ENCODE measurements at regions not wholly inside any gene's neighbourhood (a gene's known extent, or its start where the extent isn't known, plus 50 kb on each side); places are given as distances from the start of the nearest gene placed in this dataset.
A peak's percentile ranks its signal among the peaks of the same experiment; 100 is the strongest.

GRCh38 chr13:107031716-107032115, 463.8 kb upstream of the ARGLU1 start:
- H3K9me3 ChIP-seq = no peaks in the 10 kb centered on the region
- no peak overlapping the region for H3K4me3 ChIP-seq
- no peaks in the 10 kb centered on the region for H3K4me1 ChIP-seq
- no peak overlapping the region for H3K27ac ChIP-seq
- H3K36me3 ChIP-seq = no peaks in the 10 kb centered on the region
- DNase-seq (no peak), ATAC-seq (no peak)
- TF ChIP-seq POLR2A (IDR thresholded peaks at IDR 0.05) (no peak), CTCF (IDR thresholded peaks at IDR 0.05) (no peak)
- H3K27me3 ChIP-seq = no peaks in the 10 kb centered on the region
- WGBS, 4 donors = 63 to 68% (median 66%) methylated on average over 2 of the region's 2 CpGs
- intact Hi-C loops (cut with DNase I) = no loop called here

GRCh38 chr13:107028751-107029150, 460.8 kb upstream of the ARGLU1 start:
- H3K27me3 ChIP-seq = no peaks in the 10 kb centered on the region
- no peak overlapping the region for H3K4me3 ChIP-seq
- DNase-seq (no peak), ATAC-seq (no peak)
- intact Hi-C loops (cut with DNase I) = loop anchor here in 1 of 10 donors (10.0 kb wide), 1 partner anchor 104 kb away; no protein-coding TSS in a partner anchor
- no peaks in the 10 kb centered on the region for H3K9me3 ChIP-seq
- WGBS, 4 donors = 73 to 80% (median 78%) methylated on average over 8 of the region's 8 CpGs
- H3K4me1 ChIP-seq = peaks cover 0 to 10% (median 0%) of the 10 kb centered on the region in 12 donors
- TF ChIP-seq POLR2A (IDR thresholded peaks at IDR 0.05) = no peak
- no peak for TF ChIP-seq CTCF (IDR thresholded peaks at IDR 0.05)
- H3K27ac ChIP-seq = no peak overlapping the region
- H3K36me3 ChIP-seq = no peaks in the 10 kb centered on the region

GRCh38 chr13:107025991-107026390, 458.1 kb upstream of the ARGLU1 start:
- Histone ChIP-seq H3K4me1 (peaks cover 0 to 10% (median 0%) of the 10 kb centered on the region in 12 donors), H3K27ac (peak overlapping the region in 4 of 12 donors; percentile 18 to 63 (median 34)), H3K27me3 (no peaks in the 10 kb centered on the region), H3K4me3 (no peak overlapping the region), H3K36me3 (no peaks in the 10 kb centered on the region), H3K9me3 (no peaks in the 10 kb centered on the region)
- ATAC-seq (peak; percentile 78 to 96 (median 90)), DNase-seq (peak; percentile 33 to 65 (median 49))
- TF ChIP-seq POLR2A (IDR thresholded peaks at IDR 0.05) (no peak), CTCF (IDR thresholded peaks at IDR 0.05) (no peak)
- intact Hi-C loops (cut with DNase I) = loop anchor here in 1 of 10 donors (10.0 kb wide), 1 partner anchor 101 kb away; no protein-coding TSS in a partner anchor
- WGBS, 4 donors = 20 to 34% (median 23%) methylated on average over 1 of the region's 1 CpG

- Histone ChIP-seq H3K4me1 (peaks cover 0 to 10% (median 0%) of the 10 kb centered on the region in 12 donors), H3K36me3 (no peaks in the 10 kb centered on the region), H3K4me3 (no peak overlapping the region), H3K27ac (no peak overlapping the region), H3K9me3 (no peaks in the 10 kb centered on the region), H3K27me3 (no peaks in the 10 kb centered on the region)
- no peak for TF ChIP-seq POLR2A (IDR thresholded peaks at IDR 0.05)
- no peak for TF ChIP-seq CTCF (IDR thresholded peaks at IDR 0.05)
- no peak for ATAC-seq
- WGBS, 4 donors = 90 to 94% (median 92%) methylated on average over 2 of the region's 2 CpGs
- intact Hi-C loops (cut with DNase I) = loop anchor here in 1 of 10 donors (10.0 kb wide), 1 partner anchor 99 kb away; no protein-coding TSS in a partner anchor
- DNase-seq = no peak
These were observed 455.4 kb upstream of the ARGLU1 start for GRCh38 chr13:107023335-107023734.
